ENCODE measurements at regions not wholly inside any gene's neighbourhood (a gene's known extent, or its start where the extent isn't known, plus 50 kb on each side); places are given as distances from the start of the nearest gene placed in this dataset.

- Histone ChIP-seq H3K27me3 (ENCODE audit: insufficient read depth, low read length) (peaks cover 34% of the 10 kb centered on the region), H2AFZ (ENCODE audit: low read length) (no peak overlapping the region), H3K79me2 (ENCODE audit: insufficient read depth, low read length) (no peaks in the 10 kb centered on the region), H3K36me3 (ENCODE audit: insufficient read depth, low read length) (no peaks in the 10 kb centered on the region), H4K20me1 (ENCODE audit: insufficient read depth, low read length) (no peaks in the 10 kb centered on the region), H3K9me3 (ENCODE audit: low read depth, low read length) (no peaks in the 10 kb centered on the region), H3K4me1 (ENCODE audit: insufficient read depth, low read length) (no peaks in the 10 kb centered on the region), H3K4me2 (ENCODE audit: insufficient read depth, low read length) (no peak overlapping the region), H3K4me3 (ENCODE audit: insufficient read depth, low read length) (no peak overlapping the region), H3K27ac (ENCODE audit: low read depth, low read length) (no peak overlapping the region)
- TF ChIP-seq, protein P1, sequence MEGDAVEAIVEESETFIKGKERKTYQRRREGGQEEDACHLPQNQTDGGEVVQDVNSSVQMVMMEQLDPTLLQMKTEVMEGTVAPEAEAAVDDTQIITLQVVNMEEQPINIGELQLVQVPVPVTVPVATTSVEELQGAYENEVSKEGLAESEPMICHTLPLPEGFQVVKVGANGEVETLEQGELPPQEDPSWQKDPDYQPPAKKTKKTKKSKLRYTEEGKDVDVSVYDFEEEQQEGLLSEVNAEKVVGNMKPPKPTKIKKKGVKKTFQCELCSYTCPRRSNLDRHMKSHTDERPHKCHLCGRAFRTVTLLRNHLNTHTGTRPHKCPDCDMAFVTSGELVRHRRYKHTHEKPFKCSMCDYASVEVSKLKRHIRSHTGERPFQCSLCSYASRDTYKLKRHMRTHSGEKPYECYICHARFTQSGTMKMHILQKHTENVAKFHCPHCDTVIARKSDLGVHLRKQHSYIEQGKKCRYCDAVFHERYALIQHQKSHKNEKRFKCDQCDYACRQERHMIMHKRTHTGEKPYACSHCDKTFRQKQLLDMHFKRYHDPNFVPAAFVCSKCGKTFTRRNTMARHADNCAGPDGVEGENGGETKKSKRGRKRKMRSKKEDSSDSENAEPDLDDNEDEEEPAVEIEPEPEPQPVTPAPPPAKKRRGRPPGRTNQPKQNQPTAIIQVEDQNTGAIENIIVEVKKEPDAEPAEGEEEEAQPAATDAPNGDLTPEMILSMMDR (IDR thresholded peaks at IDR 0.05; ENCODE audit: extremely low read depth, low read depth, low read length) = no peak
- DNase-seq (ENCODE audit: insufficient read length, low spot score, missing footprints) = no peak
Observed at GRCh38 chr16:86427433-86427851, 82.9 kb upstream of the FOXF1 start.

GRCh38 chr16:86428729-86429517, 81.4 kb upstream of the FOXF1 start:
- TF ChIP-seq, protein P1 (IDR thresholded peaks at IDR 0.05; ENCODE audit: extremely low read depth, low read depth, low read length) = no peak
- Histone ChIP-seq H3K27ac (ENCODE audit: low read depth, low read length) (no peak overlapping the region), H4K20me1 (ENCODE audit: insufficient read depth, low read length) (no peaks in the 10 kb centered on the region), H3K4me2 (ENCODE audit: insufficient read depth, low read length) (no peak overlapping the region), H2AFZ (ENCODE audit: low read length) (no peak overlapping the region), H3K9me3 (ENCODE audit: low read depth, low read length) (no peaks in the 10 kb centered on the region), H3K4me1 (ENCODE audit: insufficient read depth, low read length) (no peaks in the 10 kb centered on the region), H3K79me2 (ENCODE audit: insufficient read depth, low read length) (no peaks in the 10 kb centered on the region), H3K4me3 (ENCODE audit: insufficient read depth, low read length) (no peak overlapping the region), H3K36me3 (ENCODE audit: insufficient read depth, low read length) (no peaks in the 10 kb centered on the region), H3K27me3 (ENCODE audit: insufficient read depth, low read length) (peaks cover 39% of the 10 kb centered on the region)
- DNase-seq (ENCODE audit: insufficient read length, low spot score, missing footprints) = no peak

DNA sequence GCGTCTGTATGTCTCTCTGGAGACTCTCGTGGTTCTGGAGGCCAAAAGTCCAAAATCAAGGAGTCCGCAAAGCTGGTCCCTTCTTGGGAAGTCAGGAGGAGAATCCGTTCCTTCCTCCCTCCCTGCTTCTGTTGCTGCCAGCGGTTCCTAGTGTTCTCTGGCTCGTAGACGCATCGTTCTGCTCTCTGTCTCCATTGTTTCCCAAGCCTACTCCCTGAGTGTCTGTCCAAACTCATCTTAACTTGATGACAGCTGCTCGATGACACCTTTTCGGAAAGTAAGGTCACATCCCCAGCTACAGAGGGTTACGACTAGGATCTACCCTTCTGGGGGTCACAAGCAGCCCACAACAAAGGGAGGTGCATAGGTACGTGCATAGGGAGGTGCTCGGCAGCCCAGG, 80.7 kb upstream of the FOXF1 start:
- no peaks in the 10 kb centered on the region for H3K36me3 ChIP-seq (ENCODE audit: insufficient read depth, low read length)
- H3K27ac ChIP-seq (ENCODE audit: low read depth, low read length) = no peak overlapping the region
- H3K4me3 ChIP-seq (ENCODE audit: insufficient read depth, low read length) = no peak overlapping the region
- H3K9me3 ChIP-seq (ENCODE audit: low read depth, low read length) = no peaks in the 10 kb centered on the region
- no peaks in the 10 kb centered on the region for H4K20me1 ChIP-seq (ENCODE audit: insufficient read depth, low read length)
- H3K27me3 ChIP-seq (ENCODE audit: insufficient read depth, low read length) = peaks cover 33% of the 10 kb centered on the region
- H3K79me2 ChIP-seq (ENCODE audit: insufficient read depth, low read length) = no peaks in the 10 kb centered on the region
- no peaks in the 10 kb centered on the region for H3K4me1 ChIP-seq (ENCODE audit: insufficient read depth, low read length)
- H3K4me2 ChIP-seq (ENCODE audit: insufficient read depth, low read length) = no peak overlapping the region
- TF ChIP-seq, protein P1 (IDR thresholded peaks at IDR 0.05; ENCODE audit: extremely low read depth, low read depth, low read length) = no peak
- H2AFZ ChIP-seq (ENCODE audit: low read length) = no peak overlapping the region
- no peak for DNase-seq (ENCODE audit: insufficient read length, low spot score, missing footprints)

GRCh38 chr16:86430814-86431213, 79.5 kb upstream of the FOXF1 start:
- no peaks in the 10 kb centered on the region for H4K20me1 ChIP-seq (ENCODE audit: insufficient read depth, low read length)
- no peak overlapping the region for H3K4me3 ChIP-seq (ENCODE audit: insufficient read depth, low read length)
- H3K36me3 ChIP-seq (ENCODE audit: insufficient read depth, low read length) = no peaks in the 10 kb centered on the region
- H3K4me1 ChIP-seq (ENCODE audit: insufficient read depth, low read length) = no peaks in the 10 kb centered on the region
- H3K27me3 ChIP-seq (ENCODE audit: insufficient read depth, low read length) = peaks cover 34% of the 10 kb centered on the region
- no peak overlapping the region for H3K4me2 ChIP-seq (ENCODE audit: insufficient read depth, low read length)
- TF ChIP-seq, protein P1 (IDR thresholded peaks at IDR 0.05; ENCODE audit: extremely low read depth, low read depth, low read length) = no peak
- H3K79me2 ChIP-seq (ENCODE audit: insufficient read depth, low read length) = no peaks in the 10 kb centered on the region
- H2AFZ ChIP-seq (ENCODE audit: low read length) = no peak overlapping the region
- H3K27ac ChIP-seq (ENCODE audit: low read depth, low read length) = no peak overlapping the region
- DNase-seq (ENCODE audit: insufficient read length, low spot score, missing footprints) = no peak
- no peaks in the 10 kb centered on the region for H3K9me3 ChIP-seq (ENCODE audit: low read depth, low read length)
